Frontal cortex (tissue), 3 donors: ENCODE measurements at regions not wholly inside any gene's neighbourhood (a gene's known extent, or its start where the extent isn't known, plus 50 kb on each side); places are given as distances from the start of the nearest gene placed in this dataset.
"Not testable (repeated sequence)": the region's sequence is repeated elsewhere in the genome, so short reads cannot be mapped to it uniquely, and the experiment has no call there.

Experiments
- DNase-seq, 2 donors: peaks; one replicate each; pipeline ENCODE4 v3.0.0; 2012; ENCODE audit warnings: low spot score in 2 of 2
- FAIRE-seq: peaks from 2 replicates; lab custom pipeline; 2012; peaks lifted over from hg19 to GRCh38; lab: Jason Lieb, UNC
- donor health status: control.
- donor health status: control.
- donor health status: control.

DNA sequence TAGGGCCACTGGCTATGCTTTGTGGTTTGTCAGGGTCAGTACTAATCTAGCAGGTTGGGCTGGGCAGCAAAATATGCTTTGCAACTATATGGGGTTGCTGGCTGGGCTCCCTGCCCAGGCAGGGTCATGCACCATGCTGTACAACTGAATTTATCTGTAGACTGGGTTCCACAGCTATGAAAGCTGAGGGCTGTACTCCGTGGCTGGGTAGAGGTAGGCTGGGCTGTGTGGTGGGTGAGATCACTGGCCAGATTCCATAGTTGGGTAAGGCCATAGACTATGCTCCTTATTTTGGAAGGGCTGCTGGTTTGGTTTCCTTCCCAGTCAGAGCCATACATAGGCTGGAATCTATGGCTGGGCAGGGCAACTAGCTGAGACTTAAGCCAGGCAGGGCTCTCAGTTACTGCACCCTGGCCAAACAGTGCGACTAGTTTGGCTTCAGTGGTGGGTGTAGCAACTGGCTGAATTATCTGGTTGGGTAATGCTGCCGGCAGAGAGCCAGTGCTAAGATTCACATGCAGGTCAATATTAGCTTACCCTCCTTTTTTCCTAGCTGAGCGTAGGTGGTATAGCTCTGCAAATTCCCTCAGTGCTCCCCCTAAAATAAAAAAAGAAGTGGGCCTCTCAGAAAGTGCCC is 769.1 kb upstream of the CDH8 start:
- no peak for FAIRE-seq
- no peak for DNase-seq

GRCh38 chr16:62794724-62795123 is 758.5 kb upstream of the CDH8 start:
- no peak for FAIRE-seq
- no peak for DNase-seq

GRCh38 chr16:62780081-62780480 is 743.8 kb upstream of the CDH8 start:
- not testable (repeated sequence) for DNase-seq

DNA sequence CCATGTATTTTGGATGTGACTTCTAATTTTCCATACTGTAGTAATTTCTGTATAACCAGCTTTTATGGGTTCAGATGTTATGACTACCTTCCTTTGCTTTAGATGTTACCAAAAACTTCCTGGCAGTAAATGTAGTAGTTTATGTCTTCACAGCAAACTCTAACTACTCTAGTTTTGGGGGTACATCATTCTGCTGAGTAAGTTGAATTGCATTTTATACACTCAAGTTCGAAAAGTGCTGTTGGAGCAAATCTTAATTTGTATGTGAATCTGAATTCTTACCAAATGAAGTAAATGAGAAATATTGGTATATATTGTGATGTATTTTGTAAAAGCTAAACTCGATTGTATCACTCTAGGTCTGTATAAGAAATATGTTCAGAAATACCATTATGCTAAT is 728.3 kb upstream of the CDH8 start:
- FAIRE-seq (peak; percentile 31), DNase-seq (no peak)

More at GRCh38 chr16:62780081-62780480, 743.8 kb upstream of the CDH8 start:
- not testable (repeated sequence) for FAIRE-seq

DNA sequence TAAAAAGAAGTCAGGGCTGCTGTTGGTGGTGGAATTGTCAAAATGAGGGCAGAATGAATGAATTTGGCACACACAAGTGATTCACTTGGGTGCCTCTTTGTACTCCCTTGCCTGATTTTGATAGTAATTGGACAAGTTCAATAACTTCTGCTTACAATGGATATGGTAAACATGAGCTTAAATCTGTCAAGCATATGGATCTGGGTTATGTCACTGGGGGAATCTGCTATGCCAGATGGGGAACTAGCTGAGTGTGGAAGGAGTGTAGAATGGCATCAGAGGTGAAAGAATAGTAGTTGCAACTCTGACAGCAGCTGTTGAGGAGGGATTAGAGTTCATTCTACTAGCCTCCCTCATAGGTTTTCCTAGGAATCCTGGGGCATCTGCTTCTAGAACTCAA is 724.2 kb upstream of the CDH8 start:
- no peak for FAIRE-seq

GRCh38 chr16:62755938-62756337 is 719.7 kb upstream of the CDH8 start:
- FAIRE-seq, result no peak
- DNase-seq, result no peak

More for the DNA sequence above, 724.2 kb upstream of the CDH8 start:
- no peak for DNase-seq

- FAIRE-seq (no peak), DNase-seq (no peak)
Observed at GRCh38 chr16:62752854-62753253, 716.6 kb upstream of the CDH8 start.

DNA sequence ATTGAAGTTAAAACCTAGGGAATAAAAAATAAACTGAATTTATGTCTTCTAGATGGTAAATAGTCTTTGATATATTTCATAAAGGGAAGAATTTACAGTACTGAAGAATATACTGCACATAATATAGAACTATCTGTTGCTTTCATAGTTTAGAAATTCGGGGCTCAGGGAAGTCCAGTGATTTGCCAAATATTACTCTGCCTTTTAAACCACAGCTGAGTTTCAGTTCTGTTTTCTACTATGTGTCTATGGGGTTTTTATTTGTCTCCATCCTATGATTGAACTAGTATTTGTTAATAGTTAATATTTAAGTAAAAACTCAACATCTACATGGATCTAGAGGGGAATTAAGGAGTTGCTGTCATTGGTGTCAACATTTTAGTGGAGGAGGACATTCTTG is 715.0 kb upstream of the CDH8 start:
- DNase-seq (no peak), FAIRE-seq (no peak)

- no peak for DNase-seq
Observed at GRCh38 chr16:62741692-62742091, 705.5 kb upstream of the CDH8 start.

DNA sequence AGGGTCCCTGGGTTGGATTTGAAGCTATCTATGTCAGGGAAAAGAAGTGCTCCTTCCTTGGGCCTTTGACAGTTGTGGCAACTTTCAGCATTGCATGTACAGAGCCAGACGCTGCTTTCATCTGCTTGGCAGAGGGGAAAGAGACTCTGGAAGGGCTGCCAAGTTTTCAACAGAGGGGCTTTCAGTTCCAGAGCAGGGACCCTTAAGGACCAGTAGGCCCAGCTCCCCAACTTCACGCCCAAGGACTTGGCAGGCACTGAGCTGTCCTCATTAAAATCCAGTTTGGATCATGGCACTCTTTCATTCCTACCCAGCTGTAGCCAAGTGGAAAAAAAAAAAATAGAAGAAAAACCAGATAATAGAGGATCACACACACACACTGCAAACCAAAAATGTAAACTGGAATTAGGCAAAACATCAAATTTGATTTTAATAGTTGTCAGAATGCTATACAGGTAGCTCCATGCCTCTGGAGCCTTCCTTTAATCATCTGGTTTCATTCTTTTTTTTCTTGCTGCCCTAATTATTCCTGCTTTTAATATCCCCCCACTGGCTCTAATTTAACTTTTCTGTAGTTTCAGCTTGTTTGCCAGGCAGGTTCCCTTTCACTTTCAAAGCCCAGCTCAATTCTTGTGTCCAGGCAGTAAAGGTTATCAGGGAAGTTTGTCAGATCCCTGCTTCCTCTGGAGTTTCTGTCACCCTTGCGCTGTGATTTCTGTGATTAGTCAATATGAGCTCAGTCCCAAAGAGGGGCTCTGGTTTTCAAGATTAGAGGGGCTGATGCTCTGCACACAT is 702.6 kb upstream of the CDH8 start:
- FAIRE-seq, result no peak
- peak in 1 of 2 donors; percentile 14 for DNase-seq

More at GRCh38 chr16:62741692-62742091, 705.5 kb upstream of the CDH8 start:
- no peak for FAIRE-seq

DNA sequence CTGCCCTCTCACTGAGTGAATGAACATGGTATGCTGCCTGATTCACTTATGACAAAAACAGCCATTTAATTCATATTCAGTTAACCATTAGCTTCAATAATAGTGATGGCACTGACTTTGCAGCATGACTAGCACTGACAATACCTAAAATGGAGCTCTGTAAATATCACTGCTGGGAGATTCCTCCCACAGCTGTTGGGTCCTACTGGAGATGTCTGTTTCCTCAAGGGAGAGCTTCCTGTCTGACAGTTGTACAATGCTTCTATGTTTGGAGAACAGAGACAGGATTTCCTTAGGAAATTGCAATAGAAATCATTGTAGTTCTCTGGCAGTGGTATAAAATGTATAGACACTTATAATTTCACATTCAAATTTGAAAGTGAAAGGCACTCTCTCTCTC is 695.9 kb upstream of the CDH8 start:
- no peak for FAIRE-seq

DNA sequence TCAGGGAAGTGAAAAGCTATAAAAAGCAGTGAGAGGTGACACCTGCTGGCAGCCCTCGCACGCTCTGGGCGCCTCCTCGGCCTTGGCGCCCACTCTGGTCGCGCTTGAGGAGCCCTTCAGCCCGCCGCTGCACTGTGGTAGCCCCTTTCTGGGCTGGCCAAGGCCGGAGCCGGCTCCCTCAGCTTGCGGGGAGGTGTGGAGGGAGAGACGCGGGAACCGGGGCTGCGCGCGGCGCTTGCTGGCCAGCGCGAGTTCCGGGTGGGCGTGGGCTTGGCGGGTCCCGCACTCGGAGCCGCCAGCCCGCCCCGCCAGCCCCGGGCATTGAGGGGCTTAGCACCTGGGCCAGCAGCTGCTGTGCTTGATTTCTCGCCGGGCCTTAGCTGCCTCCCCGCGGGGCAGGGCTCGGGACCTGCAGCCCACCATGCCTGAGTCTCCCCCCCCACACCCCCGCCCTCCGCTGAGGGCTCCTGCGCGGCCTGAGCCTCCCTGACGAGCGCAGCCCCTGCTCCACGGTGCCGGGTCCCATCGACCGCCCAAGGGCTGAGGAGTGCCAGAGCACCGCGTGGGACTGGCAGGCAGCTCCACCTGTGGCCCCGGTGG is 688.5 kb upstream of the CDH8 start:
- not testable (repeated sequence) for DNase-seq, FAIRE-seq

More for the DNA sequence above, 695.9 kb upstream of the CDH8 start:
- DNase-seq, result no peak

DNA sequence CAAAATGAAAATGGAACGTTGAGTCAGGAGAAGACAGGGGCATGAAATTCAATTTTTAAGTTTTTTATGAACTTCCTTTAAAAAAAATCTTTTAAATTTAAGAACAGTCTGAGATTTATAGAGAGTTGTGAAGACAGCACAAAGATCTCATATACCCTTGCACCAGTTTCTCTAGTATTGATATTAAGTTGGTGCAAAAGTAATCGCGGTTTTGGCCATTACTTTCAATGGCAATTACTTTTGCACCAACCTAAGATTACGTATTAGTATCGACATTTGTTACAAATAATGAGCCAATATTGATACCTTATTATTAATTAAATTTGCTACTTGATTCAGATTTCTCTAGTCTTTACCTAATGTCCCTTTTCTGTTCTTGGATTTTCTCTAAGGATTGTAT is 684.4 kb upstream of the CDH8 start:
- no peak for FAIRE-seq
- DNase-seq, result no peak

DNA sequence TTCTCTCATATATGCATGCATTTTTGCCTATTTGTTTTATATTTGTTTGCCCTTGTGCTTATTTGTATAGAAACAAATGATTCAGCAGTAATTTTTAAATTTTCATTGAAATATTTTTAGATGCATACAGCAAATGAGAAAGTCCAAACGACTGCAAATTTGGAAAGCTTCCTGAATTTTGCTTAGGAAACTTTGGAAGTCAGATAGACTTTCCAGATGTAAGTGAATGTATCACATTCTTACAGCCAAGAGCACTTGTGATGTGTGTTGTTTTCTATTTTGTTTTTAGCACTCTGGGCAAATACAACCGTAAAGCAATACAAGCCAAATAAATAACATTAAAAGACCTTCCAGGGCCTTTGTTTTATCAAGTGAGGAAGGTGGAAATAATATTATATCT is 680.8 kb upstream of the CDH8 start:
- DNase-seq (no peak), FAIRE-seq (no peak)

GRCh38 chr16:62715701-62716100 is 679.5 kb upstream of the CDH8 start:
- DNase-seq (no peak), FAIRE-seq (no peak)

- DNase-seq (no peak), FAIRE-seq (no peak)
Observed at GRCh38 chr16:62712566-62712965, 676.3 kb upstream of the CDH8 start.

DNA sequence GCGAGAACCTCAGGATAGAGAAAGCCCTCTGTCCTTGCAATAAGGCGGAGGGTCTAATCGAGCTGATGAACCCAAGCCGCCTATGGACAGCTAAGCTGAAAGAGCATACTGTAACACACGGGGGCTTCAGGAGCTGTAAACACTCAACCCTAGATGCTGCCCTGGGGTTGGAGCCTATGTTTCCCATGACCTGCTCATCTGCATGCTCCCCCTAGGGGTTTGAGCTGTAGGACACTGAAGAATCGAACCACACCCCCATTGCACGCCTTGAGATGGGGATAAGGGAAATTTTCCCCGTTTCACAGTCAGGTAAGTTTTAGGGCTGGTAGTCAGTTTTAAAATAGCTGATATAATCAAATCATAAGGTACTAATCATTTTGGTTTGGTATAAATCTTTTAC is 675.6 kb upstream of the CDH8 start:
- DNase-seq, result no peak
- FAIRE-seq, result no peak

DNA sequence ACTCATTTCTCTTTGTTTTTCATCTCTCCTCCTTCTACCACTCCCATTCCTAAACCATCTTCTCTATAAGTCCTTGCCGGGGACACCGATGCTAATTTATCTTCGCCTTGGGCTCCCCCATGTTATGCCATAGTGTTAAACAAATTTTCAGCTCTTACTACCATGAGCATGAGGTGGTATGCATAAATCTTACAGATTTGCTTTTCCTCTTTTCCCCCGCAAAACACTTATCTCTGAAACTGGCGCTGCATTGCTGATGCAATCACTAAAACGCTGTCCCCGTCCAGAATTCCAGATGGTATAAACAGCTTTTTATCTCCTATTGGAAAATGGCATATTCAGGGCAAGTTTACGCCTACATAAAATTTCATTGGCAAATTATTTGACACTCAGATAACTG is 673.6 kb upstream of the CDH8 start:
- DNase-seq (no peak), FAIRE-seq (no peak)

DNA sequence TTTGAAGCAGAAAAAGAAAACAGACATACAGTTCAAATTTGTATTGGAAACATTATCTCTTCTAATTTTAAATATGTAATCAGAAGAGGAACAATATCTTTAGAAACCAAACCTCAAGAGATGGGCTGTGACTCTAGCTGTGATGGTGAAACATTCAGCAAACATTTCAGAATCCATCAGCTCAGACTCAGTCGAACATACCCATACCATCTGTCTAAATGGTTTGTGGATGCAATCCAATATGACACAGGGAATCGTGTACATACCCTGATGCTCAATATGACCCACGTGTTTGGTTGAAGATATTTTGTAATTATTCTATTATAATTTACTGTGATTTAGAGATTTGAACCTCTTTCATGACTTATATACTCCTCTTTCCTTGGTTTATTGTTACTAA is 665.2 kb upstream of the CDH8 start:
- DNase-seq (no peak), FAIRE-seq (no peak)

DNA sequence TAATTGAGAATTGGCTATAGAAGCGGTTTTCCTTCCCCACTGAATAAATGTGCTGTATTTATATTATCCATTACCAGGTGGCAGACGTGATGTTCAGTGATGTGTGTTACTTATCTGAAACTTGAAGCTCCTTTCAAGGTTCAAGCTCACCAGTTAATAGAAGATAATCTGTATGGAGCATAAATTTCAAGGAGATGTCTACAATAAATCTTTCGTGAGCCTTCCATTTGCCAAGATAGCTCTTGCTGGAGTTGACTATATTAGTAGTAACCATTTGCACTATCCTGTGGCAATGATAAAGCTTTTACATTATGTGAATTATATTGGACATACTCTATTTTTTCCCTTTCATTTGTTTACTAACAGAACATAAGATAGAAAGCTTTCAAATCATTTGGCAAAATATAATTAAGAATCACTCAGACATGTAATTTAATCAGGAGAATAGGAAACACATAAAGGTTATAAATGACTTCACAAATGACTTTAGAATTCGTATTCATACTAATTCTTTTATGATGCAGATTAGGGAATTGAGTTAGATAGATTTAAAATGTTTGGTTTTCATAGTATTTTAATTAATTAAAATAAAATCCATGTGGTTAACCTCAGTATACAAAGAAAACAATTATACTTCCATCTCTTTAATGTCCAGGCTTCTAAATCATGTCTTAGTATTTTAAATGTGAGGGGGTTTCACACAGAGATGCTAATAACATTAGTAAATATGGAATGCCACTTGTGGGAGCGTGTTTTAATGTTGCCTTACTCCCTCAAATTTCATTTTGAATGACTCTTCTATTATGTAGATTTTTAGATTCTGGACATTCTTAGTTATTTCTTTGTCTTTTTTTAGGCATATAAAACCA is 664.4 kb upstream of the CDH8 start:
- DNase-seq, result no peak
- peak; percentile 13 for FAIRE-seq
